DMS 273 (cell line): ENCODE measurements at regions not wholly inside any gene's neighbourhood (a gene's known extent, or its start where the extent isn't known, plus 50 kb on each side); places are given as distances from the start of the nearest gene placed in this dataset.

Experiments
- DNase-seq: peaks from one replicate; lab custom pipeline; 2025; ENCODE audit not compliant: unreplicated experiment; lab: John Stamatoyannopoulos, UW

DNA sequence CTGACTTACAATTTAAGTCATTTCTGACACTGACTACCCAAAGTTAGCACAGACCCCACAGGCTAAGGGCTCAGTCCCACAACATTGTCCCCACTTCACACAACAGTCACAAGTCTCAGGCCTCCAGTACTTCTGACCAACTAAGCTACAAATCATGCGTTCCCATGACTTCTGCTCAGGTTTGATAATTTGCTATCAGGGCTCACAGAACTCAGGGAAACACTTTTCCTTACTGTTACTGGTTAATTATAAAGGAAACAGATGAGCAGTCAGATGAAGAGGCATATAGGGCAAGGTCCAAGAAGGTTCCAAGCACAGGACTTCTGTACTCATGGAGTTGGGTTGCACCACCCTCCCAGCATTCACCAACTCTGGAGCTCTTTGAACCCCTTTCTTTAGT lies 151.2 kb upstream of the TNR start:
- no peak for DNase-seq

DNA sequence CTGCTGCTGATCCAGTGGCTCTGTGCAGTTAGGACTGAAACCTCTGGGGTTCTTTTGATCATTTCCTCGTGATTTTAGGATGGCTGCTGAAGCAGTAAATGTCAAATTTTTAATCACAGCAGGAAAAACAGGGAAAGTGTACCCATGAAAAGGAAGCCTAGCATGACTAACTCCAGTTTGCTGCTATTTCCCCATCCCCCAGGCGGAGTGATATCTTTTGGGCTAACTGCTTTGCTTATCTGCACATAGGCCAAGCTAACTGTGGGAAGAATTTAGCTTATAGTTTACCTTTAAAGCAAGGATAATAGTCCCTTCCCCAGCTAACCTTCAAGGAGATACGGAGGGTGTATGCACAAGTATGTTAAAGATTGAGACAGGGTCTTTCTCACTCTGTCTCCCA lies 149.8 kb upstream of the TNR start:
- no peak for DNase-seq

DNA sequence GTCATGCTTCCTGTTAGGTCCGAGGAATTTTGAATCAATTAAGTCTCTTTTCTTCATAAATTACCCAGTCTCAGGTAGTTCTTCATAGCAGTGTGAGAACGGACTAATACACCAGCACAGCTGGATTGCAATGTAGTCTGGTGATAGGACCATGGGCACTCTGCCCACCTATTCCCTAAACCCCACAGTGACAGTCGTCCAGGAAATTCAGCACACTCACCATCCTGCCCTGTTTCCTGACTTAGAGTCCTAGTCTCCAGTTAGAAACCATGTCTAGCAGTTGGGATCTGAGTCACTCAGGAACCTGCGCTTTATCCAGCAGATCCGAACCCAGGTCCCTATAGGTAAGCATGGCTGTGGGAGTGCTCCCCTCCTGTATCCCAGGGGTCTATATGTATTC lies 149.3 kb upstream of the TNR start:
- DNase-seq = no peak

DNA sequence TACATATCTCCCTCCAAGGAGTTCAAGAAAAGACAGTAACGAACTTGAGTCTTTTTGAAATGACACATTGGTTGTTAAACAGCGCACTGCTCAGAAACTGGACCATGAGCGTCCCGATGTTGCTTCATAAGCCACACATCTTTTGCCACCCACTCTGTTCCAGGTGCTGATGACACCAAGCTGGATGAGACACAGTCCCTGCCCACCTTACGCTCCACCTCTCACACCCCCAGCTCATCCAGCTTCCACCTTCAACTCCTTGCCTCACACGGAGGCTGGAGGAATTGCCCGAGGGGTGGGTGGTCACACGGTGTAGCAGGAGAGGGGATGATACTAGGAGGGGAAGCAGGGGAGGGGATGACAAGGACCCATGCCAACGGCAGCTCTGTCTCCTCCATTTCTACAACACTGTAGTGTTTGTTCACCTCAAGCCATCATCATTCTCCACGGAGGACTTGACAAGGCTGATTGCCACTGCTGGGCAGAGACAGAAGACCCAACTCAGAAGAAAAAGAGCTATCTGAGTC lies 148.5 kb upstream of the TNR start:
- no peak for DNase-seq

DNA sequence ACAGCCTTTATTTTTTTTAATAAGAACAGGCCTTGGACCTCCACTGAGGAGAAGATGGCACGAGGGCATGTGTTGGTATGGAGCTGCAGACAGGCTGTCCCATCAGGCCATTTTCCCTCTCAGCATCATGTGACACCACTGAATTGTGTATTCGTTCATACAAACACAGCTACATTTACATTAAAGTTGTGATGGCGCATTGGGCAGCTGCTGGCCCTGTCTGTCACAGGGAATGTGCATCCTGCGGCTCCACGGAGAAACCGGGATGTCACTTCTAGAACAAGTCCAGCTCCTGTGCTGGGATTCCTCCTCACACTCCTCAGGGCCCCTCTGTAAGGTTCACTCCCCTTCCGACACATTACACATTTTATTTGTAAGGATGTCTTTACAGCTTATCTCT lies 147.6 kb upstream of the TNR start:
- no peak for DNase-seq

DNA sequence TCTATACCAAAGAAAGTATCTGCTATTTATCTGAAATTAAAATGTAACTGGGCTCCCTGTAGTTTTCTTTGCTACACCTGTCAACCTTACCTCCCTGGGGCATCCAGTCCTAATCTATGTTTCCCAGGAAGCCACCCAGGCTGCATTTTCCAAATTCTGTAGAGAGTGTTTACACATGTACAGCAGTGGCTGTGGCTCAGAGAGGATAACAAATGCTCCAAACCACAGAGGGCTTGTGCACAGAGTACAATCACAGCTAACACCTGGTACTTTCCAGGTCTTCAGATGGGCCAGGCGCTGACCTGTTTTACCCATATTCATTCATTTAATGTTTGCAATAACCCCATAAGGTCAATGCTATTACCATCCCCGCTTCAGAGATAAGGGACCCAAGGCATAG lies 146.5 kb upstream of the TNR start:
- no peak for DNase-seq

DNA sequence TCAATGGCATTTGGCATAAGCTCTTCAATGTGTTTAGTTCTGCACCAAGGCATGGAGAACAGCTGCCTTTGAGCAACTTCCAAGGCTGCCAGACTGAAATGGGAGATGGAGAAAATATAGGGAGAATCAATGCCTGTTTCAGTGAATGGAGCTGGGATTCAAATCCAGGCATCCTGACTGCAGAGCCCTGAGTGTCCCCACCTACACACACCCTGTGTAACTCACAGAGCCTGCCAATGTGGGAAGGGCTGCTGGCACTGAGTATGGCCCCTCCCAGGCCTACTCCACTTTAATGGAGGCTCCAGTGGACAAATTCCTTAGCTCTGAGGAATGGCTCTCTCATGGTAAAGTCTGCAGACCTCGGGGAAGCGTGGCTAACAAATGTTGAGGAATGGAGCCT lies 145.6 kb upstream of the TNR start:
- DNase-seq = no peak

DNA sequence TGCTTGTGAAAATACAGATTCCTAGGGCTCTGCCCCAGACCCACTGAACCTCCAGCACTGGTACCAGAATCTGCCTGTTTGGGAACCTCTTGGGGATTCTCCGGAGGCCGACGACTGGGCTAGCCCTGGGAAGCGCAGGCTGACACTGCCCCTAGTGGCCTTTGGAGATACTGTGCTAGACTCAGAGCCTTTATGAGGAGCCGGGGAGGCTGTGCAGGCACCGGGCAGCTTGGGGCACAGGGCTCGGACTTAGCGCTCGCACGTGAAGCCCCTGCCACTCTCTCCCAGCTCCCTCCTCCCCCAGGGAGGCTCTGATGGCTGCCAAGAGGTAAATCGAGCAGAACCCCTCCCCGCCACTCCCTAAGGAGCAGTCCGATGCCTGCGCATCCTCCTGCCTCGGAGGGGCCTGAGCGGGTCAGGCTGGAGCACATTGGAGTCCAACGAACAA lies 144.6 kb upstream of the TNR start:
- peak; percentile 87 for DNase-seq

DNA sequence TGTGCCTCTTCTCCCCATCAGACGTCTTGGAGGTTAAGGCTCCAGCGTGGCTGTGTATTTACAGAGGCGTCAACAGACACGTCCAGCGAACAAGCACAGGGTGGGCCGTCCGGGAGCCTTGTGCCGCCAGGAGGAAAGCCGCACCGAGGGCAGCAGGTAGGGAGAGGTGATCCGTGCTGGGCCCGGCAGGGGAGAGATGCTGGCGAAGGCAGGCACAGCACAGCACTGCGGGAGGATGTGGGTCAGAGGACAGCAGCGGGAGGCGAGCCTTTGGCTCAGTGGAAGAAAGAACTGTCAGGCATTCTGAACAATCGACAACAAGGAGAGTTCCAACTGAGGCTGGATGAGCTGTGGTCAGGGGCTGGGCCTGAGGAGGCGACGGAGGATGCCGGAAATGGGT lies 144.1 kb upstream of the TNR start:
- no peak for DNase-seq

DNA sequence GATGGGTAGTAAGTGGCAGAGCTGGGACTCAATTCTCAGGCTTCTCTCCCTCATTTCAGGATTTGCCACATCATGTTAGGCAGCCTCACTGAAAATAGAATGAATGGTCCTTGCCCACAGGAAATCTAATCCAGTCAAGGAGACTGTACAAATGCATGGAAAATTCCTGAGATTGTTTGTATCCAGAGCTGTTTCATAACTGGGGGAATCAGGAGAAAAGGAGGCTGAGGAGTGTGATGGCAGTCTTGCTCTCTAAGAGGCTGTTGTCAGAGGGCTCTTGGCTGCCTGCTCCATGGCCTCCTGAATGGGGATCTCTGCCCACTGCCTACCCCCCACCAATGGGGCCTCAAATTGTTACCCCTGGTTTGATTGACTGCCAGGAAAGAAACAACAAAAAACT lies 141.9 kb upstream of the TNR start:
- no peak for DNase-seq

DNA sequence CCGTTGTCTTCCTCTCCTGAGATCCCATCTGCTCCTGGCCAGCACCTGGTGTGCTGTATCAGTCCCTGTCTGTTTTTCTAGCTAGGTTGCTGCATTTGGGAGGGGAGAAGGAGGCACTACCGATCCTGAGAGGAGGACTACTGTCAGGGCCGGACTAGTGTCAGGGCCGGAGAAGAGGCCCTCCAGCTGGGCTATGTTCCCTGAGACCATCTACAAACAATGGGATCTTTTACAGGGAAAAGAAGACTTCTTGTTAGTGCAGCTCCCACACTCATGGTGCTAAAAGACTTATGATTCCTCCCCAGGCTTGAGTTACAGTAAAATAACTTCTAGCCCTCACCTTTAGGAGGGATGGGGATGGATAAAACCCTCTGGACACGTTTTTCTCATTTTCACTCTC lies 141.0 kb upstream of the TNR start:
- DNase-seq = no peak

DNA sequence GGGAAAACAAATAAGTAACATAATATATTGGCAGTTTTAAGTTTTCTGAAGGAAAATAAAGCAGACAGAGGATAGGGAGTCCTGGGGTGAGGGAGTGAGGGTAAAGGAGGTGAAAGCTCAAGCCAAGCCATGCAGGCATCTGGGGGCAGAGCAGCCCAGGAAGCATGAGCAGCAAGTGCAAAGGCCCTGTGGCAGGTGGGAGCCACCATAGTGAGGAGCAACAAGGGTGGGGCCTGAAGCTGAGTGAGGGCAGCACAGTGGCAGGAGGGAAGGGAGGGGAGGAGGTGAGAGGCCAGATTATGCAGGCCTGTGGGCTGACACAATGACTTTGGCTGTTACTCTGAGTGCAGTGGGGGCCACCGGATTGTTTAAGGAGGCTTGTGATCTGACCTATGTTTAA lies 138.8 kb upstream of the TNR start:
- no peak for DNase-seq

DNA sequence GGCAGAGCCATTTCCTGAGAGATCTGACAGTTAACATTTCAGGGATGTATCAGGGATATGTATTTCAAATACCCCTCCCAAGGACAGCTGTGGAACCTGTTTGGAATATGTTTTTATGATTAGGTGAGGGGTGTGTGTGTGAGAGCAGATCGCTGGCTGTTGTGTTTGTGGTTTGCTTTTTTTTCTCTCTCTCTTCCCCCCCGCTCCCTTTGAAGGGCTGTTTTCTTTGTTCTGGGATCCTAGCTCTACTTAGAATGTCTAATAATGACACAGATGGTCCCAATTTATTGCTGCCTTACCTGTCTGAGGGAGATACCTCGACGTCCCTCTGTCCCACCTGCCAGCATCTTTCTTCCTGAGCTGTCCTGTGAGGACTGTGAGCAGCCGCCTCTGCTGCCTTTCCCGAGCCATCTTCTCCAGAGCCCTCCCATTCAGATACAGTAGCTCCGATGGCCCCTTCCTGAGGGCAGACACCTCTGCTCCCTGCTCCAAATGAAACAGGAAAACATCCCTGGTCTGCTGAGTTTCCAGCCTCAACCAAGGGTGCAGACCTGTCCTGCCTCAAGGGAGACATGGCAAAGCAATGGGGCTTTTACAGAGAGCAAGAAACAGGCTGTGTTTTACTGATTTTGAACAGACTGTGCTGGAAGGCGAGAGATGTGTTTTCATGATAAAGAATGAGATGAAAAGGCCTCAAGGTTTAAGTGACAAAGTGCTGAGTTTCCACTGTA lies 138.0 kb upstream of the TNR start:
- no peak for DNase-seq

DNA sequence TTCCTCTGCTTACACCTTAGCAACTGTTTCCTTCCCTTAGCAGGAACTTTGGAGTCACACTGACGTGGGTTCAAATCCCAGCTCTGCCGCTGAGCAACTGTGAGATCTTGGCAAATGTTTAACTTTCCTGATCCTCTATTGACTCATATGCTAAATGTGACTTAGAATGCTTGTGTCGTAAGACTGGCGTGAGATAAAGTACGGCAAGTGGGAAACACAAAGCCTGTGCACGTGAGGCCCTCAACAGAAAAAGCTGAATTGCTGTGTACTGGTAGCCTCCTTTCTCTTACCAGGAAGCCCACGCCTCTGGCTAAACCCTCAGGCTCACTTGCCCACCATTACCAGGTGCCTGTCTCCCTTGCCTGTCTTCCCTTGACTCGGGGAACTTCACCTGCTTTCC lies 135.4 kb upstream of the TNR start:
- no peak for DNase-seq

DNA sequence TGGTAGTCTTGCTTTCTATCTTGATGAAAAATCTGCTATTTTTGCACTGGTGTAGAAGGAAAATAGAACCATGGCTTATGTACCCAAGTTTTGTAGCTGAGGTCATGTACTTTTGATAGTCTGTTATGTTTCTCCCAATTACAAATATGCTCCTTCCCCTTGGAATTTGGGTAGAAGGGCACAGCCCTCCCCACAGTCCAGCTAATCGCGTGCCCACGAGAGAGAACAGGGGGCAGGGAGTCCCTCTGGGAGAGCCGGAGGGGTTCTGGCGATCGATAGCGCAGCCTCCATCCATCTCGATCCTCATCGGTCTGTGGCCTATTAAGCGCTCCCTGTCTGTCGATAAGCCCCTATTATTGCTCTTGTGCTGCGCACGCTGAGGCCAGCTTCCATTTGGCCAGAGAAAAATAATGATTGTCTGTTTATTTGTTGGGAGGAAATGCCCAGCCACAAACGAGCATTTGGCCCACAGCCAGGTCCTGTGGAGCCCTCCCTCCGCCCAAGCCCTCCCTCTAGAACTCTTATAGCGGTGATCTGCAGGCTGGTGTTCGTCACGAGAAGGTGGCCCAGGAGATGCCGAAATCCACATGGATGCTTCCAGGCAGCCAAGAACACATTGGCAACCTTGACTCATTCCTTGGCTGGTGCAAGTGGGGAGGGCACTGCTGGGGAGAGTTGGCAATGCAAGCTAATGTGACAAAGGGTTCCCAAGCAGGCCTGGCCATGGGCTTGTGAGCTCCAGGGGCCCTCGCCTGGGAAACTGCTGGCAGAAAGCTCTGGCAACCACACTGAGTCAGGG lies 134.7 kb upstream of the TNR start:
- no peak for DNase-seq

DNA sequence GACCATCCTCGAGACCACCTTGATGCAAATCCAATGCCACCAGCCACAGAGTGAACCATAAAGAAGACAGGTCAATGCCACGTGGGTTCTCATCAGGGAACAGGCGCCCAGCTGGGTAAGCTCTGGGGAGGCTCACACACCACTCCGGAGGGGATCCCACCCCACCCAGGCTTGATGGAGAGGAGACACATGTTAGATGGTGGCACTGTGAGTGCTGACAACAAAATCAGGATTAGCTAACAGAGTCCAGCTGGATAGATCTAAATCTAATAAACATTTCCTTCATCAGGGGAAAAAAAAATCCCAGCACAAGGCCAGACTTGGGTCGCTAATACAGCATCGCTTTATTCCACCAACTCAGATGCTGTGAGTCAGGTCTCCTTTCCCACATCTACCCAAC lies 132.2 kb upstream of the TNR start:
- DNase-seq = no peak

DNA sequence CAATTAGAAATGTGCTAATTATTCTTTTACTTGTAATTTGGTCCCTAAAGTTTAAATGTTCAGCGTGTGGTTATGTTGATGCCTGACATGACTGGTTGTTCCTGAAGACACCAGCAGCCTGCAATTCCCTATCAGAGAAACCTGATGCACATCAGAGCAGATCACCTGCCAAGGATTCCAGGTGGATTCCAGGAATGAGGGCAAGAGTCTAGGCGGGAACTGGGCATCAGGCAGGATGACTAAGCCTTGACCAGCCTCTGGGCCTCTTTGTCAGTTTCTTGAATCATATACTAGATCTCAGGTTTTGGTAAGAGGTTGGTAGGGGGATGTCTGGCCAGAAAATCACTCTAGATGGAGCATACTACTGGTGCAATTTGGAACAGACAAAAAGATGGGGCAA lies 130.7 kb upstream of the TNR start:
- DNase-seq = no peak

DNA sequence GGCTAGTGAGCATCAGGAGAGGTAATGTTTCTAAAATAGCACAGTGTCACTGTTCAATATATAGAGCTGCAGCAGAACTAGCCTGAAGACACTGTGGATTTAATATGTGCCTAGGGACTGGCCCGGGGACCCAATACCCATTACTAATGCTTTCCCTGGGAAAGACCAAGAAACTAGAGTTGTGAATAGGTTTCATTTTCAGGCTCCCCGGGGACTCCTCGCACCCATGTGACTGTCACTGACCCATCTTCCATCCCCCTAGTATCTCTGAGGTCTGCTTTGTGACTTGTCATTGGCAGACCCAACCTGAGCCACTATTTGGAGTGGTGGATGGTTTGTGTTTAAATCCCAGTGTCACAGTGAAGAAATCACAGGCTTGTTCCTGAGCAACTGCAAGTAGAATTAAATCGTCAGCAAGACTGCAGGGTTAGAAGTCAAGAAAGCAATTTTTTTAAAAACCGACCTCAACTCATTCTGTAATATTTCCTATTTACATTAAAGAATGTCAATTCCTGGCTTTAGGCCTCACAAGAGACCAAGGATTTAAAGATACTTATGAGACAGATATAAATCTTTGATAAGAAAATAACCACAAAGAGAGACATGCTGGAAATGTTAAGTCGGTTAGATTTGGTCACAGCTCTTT lies 130.0 kb upstream of the TNR start:
- DNase-seq = no peak

DNA sequence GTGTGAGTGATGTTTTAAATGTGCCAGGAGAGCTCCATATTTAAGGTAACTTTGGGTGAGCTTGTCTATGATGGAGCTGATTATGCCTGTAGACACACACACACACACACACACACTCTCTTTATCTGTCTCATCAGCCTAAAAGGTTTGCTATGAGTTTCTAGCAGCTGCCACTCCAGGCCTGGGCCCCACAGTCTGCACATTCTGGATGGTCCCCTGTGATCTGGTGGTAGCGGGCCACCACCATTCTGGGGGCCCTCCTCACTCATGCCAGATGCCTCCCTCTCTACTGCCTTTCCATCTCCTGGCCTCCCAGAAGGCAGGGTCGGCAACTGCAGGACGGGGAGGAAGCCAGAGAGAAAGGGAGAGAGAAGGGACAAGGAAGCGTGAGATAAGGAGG lies 129.2 kb upstream of the TNR start:
- DNase-seq = no peak

DNA sequence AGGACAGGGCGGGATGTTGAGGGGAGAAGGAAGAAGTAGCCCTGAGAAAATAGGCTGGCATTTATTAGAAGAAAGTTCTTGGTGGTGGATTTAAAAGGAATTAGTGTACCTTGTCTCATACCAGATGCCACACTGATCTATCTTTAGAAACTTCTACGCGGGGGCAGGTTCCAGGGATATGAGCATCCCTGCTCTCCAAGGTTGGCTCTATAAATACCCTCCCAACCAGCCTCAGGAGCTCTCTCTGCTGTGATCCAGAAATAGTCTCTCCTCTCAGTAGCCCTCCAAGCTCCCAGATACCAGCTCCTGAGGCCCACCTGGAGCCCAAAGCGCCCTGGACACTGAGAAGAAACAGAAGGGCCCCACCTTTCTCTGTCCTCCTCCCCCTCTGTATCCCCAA lies 128.3 kb upstream of the TNR start:
- no peak for DNase-seq

DNA sequence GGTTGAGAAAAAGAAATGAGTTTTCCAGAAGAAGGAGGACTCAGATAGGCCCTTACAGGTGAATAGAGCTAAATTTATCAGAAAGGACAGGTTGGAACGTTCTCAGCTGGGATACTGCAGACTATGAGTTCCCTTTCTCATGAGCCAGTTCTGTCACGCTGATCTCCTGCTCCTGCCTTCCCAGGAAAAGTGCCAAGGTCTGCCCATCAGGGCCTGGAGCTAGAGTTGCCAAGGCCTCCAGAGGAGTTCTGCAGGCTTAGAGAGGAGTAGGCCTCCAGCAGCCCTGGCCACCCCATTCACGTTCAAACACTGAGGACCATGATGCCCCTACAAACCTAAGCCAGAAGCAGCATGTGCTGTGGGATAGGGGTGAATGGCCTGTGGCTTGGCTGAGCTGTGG lies 126.8 kb upstream of the TNR start:
- DNase-seq = no peak

DNA sequence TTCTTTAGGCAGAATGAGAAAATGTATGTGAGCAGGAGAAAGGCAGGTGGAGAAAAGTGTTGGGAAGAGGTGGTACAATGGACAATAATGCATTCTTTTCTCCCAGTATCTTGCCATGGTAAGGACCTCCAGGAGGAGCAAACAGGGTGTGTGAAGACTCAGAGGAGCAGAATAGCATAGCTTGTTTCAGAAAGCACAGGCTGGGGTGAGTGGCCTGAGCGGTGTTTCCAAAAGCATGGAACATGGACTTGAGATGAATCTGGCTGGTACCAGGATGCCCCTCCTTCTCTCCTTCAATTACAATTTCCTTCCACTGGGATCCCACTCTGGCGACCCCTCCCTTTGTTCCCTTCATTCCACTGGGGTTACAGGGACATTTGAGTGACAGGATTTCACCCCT lies 123.4 kb upstream of the TNR start:
- DNase-seq = no peak
